Tibial nerve (tissue), 4 donors: ENCODE measurements at regions not wholly inside any gene's neighbourhood (a gene's known extent, or its start where the extent isn't known, plus 50 kb on each side); places are given as distances from the start of the nearest gene placed in this dataset.

Source experiments
- DNase-seq, 2 donors: peaks; one replicate each; pipeline ENCODE4 v3.0.0-alpha.2; 2019; ENCODE audit warnings: low spot score in 2 of 2
- H3K27ac ChIP-seq, 4 donors: fragments of 200-600 bp; sonication (generic) in 3 of 4; one replicate each; pipeline ENCODE4 v1.5.1; 2017 to 2019; ENCODE audit warnings: mild to moderate bottlenecking in 1 of 4
- H3K27me3 ChIP-seq, 2 donors: fragments of 200-600 bp; sonication (generic) in 1 of 2; one replicate each; pipeline versions ENCODE4 v1.5.1 to v1.6.0; 2017 to 2019
- H3K36me3 ChIP-seq, 3 donors: fragments of 200-600 bp; sonication (generic); one replicate each; pipeline ENCODE4 v1.5.1; 2018 to 2019
- H3K4me1 ChIP-seq, 4 donors: fragments of 200-600 bp; sonication (generic) in 3 of 4; one replicate each; pipeline ENCODE4 v1.5.1; 2017 to 2019
- H3K4me3 ChIP-seq, 4 donors: fragments of 200-600 bp; sonication (generic) in 3 of 4; one replicate each; pipeline ENCODE4 v1.5.1; 2017 to 2019; ENCODE audit warnings: mild to moderate bottlenecking in 1 of 4, moderate library complexity in 1 of 4
- H3K9me3 ChIP-seq, 4 donors: fragments of 200-600 bp; sonication (generic) in 3 of 4; one replicate each; pipeline ENCODE4 v1.5.1; 2017 to 2019
- EP300 ChIP-seq, 2 donors: sonication (generic); formaldehyde crosslinking; IDR thresholded peaks; one replicate each; pipeline ENCODE4 v1.6.1; 2017; ENCODE audit warnings: antibody characterized with exemption in 2 of 2, mild to moderate bottlenecking in 1 of 2
- POLR2A ChIP-seq, 2 donors: fragments of 450-650 bp; IDR thresholded peaks; one replicate each; pipeline ENCODE4 v1.6.1; 2017; ENCODE audit warnings: antibody characterized with exemption in 2 of 2, mild to moderate bottlenecking in 2 of 2, moderate library complexity in 2 of 2
- WGBS, 2 donors: methylation state at CpG; one replicate each; pipeline ENCODE4 v1.1.5; 2018; 5-methylcytosine and 5-hydroxymethylcytosine counted together
- TF ChIP-seq, protein P1 (sequence below), 5 experiments: fragments of 200-600 bp in 3 of 5; fragments of 450-650 bp in 2 of 5; sonication (generic) in 3 of 5; IDR thresholded peaks; one replicate each; pipeline ENCODE4 v1.5.1; 2016 to 2019; ENCODE audit warnings: antibody characterized with exemption in 5 of 5, mild to moderate bottlenecking in 3 of 5, moderate library complexity in 2 of 5

DNA sequence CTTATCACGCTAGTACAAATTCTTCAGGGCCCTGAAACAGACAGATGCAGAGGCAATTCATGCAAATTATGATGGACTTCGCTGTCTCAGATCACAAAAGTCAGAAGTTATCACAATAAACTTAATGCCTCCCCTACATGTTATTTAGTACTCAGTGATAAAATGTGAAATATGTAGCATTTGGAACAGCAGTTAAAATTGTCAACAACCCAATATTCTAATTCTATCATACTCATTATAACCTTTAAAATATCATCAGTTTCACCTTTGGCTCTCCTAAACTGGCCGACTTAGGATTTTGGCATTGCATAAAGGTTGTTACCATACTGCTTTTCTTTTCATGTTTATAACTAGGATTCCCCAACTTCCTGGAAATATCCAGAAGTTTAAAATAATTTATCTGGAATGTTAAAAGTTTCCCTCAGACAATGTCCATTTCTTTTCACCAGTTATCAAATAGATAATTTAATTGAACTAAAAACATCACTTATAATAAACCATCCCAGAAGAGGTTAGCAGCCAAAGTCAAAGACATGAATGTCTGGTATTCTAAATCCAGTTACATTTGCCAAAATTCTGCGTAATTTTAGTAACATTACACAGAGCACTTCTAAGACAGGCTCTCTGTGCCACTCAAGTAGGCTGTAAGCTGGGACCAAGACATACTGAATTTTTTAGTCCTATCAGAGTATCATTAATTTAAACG lies 239.8 kb downstream of the RBM43 start:
- 41 to 44% methylated on average over 5 of the region's 5 CpGs for WGBS, 2 donors
- H3K9me3 ChIP-seq: peaks cover 0 to 6% (median 0%) of the 10 kb centered on the region in 4 donors
- H3K4me1 ChIP-seq: no peaks in the 10 kb centered on the region
- no peak overlapping the region for H3K4me3 ChIP-seq
- DNase-seq: no peak
- no peaks in the 10 kb centered on the region for H3K27me3 ChIP-seq
- H3K27ac ChIP-seq: no peak overlapping the region
- H3K36me3 ChIP-seq: no peaks in the 10 kb centered on the region
- TF ChIP-seq EP300 (IDR thresholded peaks at IDR 0.05): no peak
- no peak for TF ChIP-seq POLR2A (IDR thresholded peaks at IDR 0.05)
- TF ChIP-seq, protein P1, sequence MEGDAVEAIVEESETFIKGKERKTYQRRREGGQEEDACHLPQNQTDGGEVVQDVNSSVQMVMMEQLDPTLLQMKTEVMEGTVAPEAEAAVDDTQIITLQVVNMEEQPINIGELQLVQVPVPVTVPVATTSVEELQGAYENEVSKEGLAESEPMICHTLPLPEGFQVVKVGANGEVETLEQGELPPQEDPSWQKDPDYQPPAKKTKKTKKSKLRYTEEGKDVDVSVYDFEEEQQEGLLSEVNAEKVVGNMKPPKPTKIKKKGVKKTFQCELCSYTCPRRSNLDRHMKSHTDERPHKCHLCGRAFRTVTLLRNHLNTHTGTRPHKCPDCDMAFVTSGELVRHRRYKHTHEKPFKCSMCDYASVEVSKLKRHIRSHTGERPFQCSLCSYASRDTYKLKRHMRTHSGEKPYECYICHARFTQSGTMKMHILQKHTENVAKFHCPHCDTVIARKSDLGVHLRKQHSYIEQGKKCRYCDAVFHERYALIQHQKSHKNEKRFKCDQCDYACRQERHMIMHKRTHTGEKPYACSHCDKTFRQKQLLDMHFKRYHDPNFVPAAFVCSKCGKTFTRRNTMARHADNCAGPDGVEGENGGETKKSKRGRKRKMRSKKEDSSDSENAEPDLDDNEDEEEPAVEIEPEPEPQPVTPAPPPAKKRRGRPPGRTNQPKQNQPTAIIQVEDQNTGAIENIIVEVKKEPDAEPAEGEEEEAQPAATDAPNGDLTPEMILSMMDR (IDR thresholded peaks at IDR 0.05): no peak

GRCh38 chr2:151020411-151020810 lies 241.3 kb downstream of the RBM43 start:
- Histone ChIP-seq H3K4me3 (no peak overlapping the region), H3K27ac (no peak overlapping the region), H3K36me3 (no peaks in the 10 kb centered on the region), H3K9me3 (peaks cover 0 to 6% (median 0%) of the 10 kb centered on the region in 4 donors), H3K4me1 (no peaks in the 10 kb centered on the region), H3K27me3 (no peaks in the 10 kb centered on the region)
- DNase-seq: no peak
- TF ChIP-seq EP300 (IDR thresholded peaks at IDR 0.05) (no peak), POLR2A (IDR thresholded peaks at IDR 0.05) (no peak)
- TF ChIP-seq, protein P1 (IDR thresholded peaks at IDR 0.05): no peak
- WGBS, 2 donors: 66 to 83% methylated on average over 2 of the region's 2 CpGs

DNA sequence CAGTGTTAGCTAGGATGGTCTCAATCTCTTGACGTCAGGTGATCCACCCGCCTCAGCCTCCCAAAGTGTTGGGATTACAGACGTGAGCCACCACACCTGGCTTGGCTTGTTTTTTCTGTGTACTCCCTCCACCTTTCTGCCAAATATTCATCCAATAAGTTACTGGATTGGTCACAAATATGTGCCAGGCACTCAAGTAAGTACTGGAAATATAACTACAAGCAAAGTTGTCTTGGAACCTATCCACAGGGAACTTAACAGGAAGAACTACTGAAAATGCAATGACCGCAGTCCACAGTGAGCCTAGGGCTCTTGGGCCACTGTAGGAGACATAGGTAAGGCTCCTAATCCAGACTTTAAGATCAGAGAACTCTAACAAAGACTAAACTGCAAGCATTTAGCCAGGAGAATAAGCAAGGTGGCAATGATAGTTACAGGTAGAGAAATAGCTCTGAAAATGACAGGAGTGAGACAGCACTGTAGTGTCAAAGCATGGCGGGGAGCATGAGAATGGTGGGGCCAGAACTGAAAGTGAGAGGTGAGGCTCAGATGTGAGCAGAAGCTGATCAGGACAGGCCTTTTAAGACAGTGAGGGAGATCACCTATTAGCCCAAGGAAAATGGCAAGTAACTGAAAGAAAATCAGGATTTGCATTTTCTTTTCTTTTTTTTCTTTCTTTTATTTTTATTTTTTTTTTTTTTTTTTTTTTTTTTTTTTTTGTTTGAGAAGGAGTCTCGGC lies 252.1 kb downstream of the RBM43 start:
- H3K27me3 ChIP-seq: no peaks in the 10 kb centered on the region
- no peaks in the 10 kb centered on the region for H3K36me3 ChIP-seq
- no peaks in the 10 kb centered on the region for H3K4me1 ChIP-seq
- WGBS, 2 donors: 95 to 97% methylated on average over 6 of the region's 6 CpGs
- DNase-seq: no peak
- H3K9me3 ChIP-seq: no peaks in the 10 kb centered on the region
- H3K4me3 ChIP-seq: no peak overlapping the region
- TF ChIP-seq POLR2A (IDR thresholded peaks at IDR 0.05): no peak
- TF ChIP-seq, protein P1 (IDR thresholded peaks at IDR 0.05): no peak
- TF ChIP-seq EP300 (IDR thresholded peaks at IDR 0.05): no peak
- no peak overlapping the region for H3K27ac ChIP-seq

DNA sequence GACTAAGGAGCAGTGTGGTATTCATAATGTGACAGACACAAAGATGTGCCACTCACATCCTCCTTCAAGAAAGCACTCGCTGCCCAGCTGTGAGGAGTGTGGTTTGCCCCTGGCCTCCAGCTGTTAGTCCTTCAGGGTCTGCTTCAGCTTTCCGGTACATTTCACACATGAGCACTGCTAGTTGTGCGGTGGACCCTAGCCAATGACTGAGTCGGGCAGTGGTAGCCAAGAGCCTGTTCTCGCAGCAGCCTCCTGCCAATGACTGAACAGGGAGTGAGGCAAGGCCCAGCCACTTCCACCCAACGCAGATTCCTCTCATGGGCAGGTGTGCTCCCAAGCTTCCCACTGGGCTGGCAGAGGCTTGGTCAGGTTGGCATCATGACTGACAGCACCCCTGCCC lies 254.3 kb downstream of the RBM43 start:
- Histone ChIP-seq H3K27me3 (no peaks in the 10 kb centered on the region), H3K27ac (no peak overlapping the region), H3K4me3 (no peak overlapping the region), H3K9me3 (no peaks in the 10 kb centered on the region), H3K36me3 (no peaks in the 10 kb centered on the region), H3K4me1 (no peaks in the 10 kb centered on the region)
- WGBS, 2 donors: 74 to 84% methylated on average over 6 of the region's 6 CpGs
- DNase-seq: no peak
- TF ChIP-seq, protein P1 (IDR thresholded peaks at IDR 0.05): no peak

GRCh38 chr2:151002959-151003600 lies 258.6 kb downstream of the RBM43 start:
- TF ChIP-seq, protein P1 (IDR thresholded peaks at IDR 0.05): no peak
- no peak for TF ChIP-seq POLR2A (IDR thresholded peaks at IDR 0.05)
- TF ChIP-seq EP300 (IDR thresholded peaks at IDR 0.05): no peak
- H3K4me1 ChIP-seq: no peaks in the 10 kb centered on the region
- no peak overlapping the region for H3K27ac ChIP-seq
- H3K36me3 ChIP-seq: no peaks in the 10 kb centered on the region
- no peak for DNase-seq
- H3K9me3 ChIP-seq: no peaks in the 10 kb centered on the region
- WGBS, 2 donors: 87 to 90% methylated on average over 5 of the region's 5 CpGs
- no peak overlapping the region for H3K4me3 ChIP-seq
- no peaks in the 10 kb centered on the region for H3K27me3 ChIP-seq
